Neural progenitor cell (in vitro differentiated cells): ENCODE measurements at regions not wholly inside any gene's neighbourhood (a gene's known extent, or its start where the extent isn't known, plus 50 kb on each side); places are given as distances from the start of the nearest gene placed in this dataset.

ENCODE experiments used
- CTCF ChIP-seq: fragments of 200-600 bp; sonication (generic); IDR thresholded peaks from 2 replicates; pipeline ENCODE4 v1.5.1; 2017; ENCODE audit warnings: antibody characterized with exemption, mild to moderate bottlenecking
- EZH2 ChIP-seq: fragments of 200-600 bp; sonication (generic); IDR thresholded peaks from 2 replicates; pipeline ENCODE4 v1.6.1; 2017; ENCODE audit warnings: antibody characterized with exemption, mild to moderate bottlenecking, moderate library complexity
- EZH2phosphoT487 ChIP-seq: fragments of 200-600 bp; sonication (generic); IDR thresholded peaks from 2 replicates; pipeline ENCODE4 v1.6.1; 2017; ENCODE audit warnings: antibody characterized with exemption

- TF ChIP-seq CTCF (no peak), EZH2phosphoT487 (no peak), EZH2 (no peak)
Measured at GRCh38 chr11:94697156-94697555, 71.0 kb upstream of the AMOTL1 start.
